Fibroblast of lung (primary cell): ENCODE measurements at regions not wholly inside any gene's neighbourhood (a gene's known extent, or its start where the extent isn't known, plus 50 kb on each side); places are given as distances from the start of the nearest gene placed in this dataset.

Experiments
- DNase-seq, 2 donors: peaks; one replicate each; pipeline versions ENCODE4 v3.0.0 to v3.0.0-alpha.2; 2010; ENCODE audit warnings: low read depth in 2 of 2
- H2AFZ ChIP-seq: 2 replicates; pipeline ENCODE4 v1.5.1; 2012; ENCODE audit warnings: low read length, control low read depth, inconsistent platforms
- H3K27ac ChIP-seq: 2 replicates; pipeline ENCODE4 v1.5.1; 2011; ENCODE audit warnings: low read length, control low read depth; ENCODE audit not compliant: insufficient read depth
- H3K27me3 ChIP-seq: 2 replicates; pipeline ENCODE4 v1.5.1; 2011; ENCODE audit warnings: mild to moderate bottlenecking, low read length; ENCODE audit not compliant: control insufficient read depth, insufficient read depth
- H3K36me3 ChIP-seq: 2 replicates; pipeline ENCODE4 v1.5.1; 2011; ENCODE audit warnings: low read length; ENCODE audit not compliant: control insufficient read depth, insufficient read depth
- H3K4me1 ChIP-seq: 2 replicates; pipeline ENCODE4 v1.5.1; 2011; ENCODE audit warnings: low read length; ENCODE audit not compliant: control insufficient read depth, insufficient read depth; ENCODE audit errors: extremely low read depth
- H3K4me2 ChIP-seq: 2 replicates; pipeline ENCODE4 v1.5.1; 2011; ENCODE audit warnings: low read length, control low read depth; ENCODE audit not compliant: insufficient read depth; ENCODE audit errors: extremely low read depth
- H3K4me3 ChIP-seq, 4 experiments: fragments of 200-600 bp in 1 of 4; sonication (generic) in 1 of 4; replicated peaks in 1 of 4; 2 replicates each; pipeline ENCODE4 v1.5.1; 2011 to 2016; ENCODE audit warnings: low read length in 4 of 4, low read depth in 3 of 4, mild to moderate bottlenecking in 3 of 4, control low read depth in 2 of 4, inconsistent platforms in 1 of 4, mixed read lengths in 1 of 4; ENCODE audit not compliant: insufficient read depth in 1 of 4; ENCODE audit errors: control extremely low read depth in 1 of 4
- H3K79me2 ChIP-seq: 2 replicates; pipeline ENCODE4 v1.5.1; 2012; ENCODE audit warnings: mild to moderate bottlenecking, low read length, inconsistent platforms; ENCODE audit not compliant: control insufficient read depth, insufficient read depth
- H3K9ac ChIP-seq: 2 replicates; pipeline ENCODE4 v1.5.1; 2011; ENCODE audit warnings: mild to moderate bottlenecking, low read length, control low read depth; ENCODE audit not compliant: insufficient read depth
- H3K9me3 ChIP-seq: 2 replicates; pipeline ENCODE4 v1.5.1; 2012; ENCODE audit warnings: low read depth, low read length; ENCODE audit not compliant: control insufficient read depth, insufficient read depth
- H4K20me1 ChIP-seq: 2 replicates; pipeline ENCODE4 v1.5.1; 2011; ENCODE audit warnings: low read length; ENCODE audit not compliant: control insufficient read depth, insufficient read depth; ENCODE audit errors: extremely low read depth
- CTCF ChIP-seq, 2 donors: IDR thresholded peaks in 1 of 2; conservative IDR thresholded peaks in 1 of 2; 1 replicate in 1 of 2; 2 replicates in 1 of 2; pipeline ENCODE4 v1.5.1; 2011 to 2012; ENCODE audit warnings: low read length in 2 of 2, control low read depth in 1 of 2, inconsistent platforms in 1 of 2, low read depth in 1 of 2, mild to moderate bottlenecking in 1 of 2
- EZH2 ChIP-seq: IDR thresholded peaks from 2 replicates; pipeline ENCODE4 v1.5.1; 2012; ENCODE audit warnings: low read length, control low read depth, mild to moderate bottlenecking; ENCODE audit errors: missing control alignments

GRCh38 chr2:100645695-100646429 is 83.1 kb downstream of the PDCL3 start:
- no peak overlapping the region for H3K4me2 ChIP-seq
- DNase-seq, result no peak
- no peaks in the 10 kb centered on the region for H3K36me3 ChIP-seq
- no peaks in the 10 kb centered on the region for H3K79me2 ChIP-seq
- H3K27me3 ChIP-seq, result no peaks in the 10 kb centered on the region
- no peak for TF ChIP-seq CTCF (conservative IDR thresholded peaks at IDR 0.05 in 1 of 2, IDR thresholded peaks at IDR 0.05 in 1 of 2; ENCODE audit: low read depth in 1 of 2, low read length in 2 of 2)
- no peak for TF ChIP-seq EZH2
- H3K27ac ChIP-seq, result no peak overlapping the region
- no peak overlapping the region for H3K4me3 ChIP-seq
- H2AFZ ChIP-seq, result no peak overlapping the region
- no peaks in the 10 kb centered on the region for H3K4me1 ChIP-seq
- H3K9ac ChIP-seq, result no peak overlapping the region
- no peaks in the 10 kb centered on the region for H4K20me1 ChIP-seq
- H3K9me3 ChIP-seq, result no peaks in the 10 kb centered on the region

- H3K4me2 ChIP-seq, result no peak overlapping the region
- no peak overlapping the region for H3K4me3 ChIP-seq
- no peaks in the 10 kb centered on the region for H3K36me3 ChIP-seq
- no peaks in the 10 kb centered on the region for H3K79me2 ChIP-seq
- H3K4me1 ChIP-seq, result no peaks in the 10 kb centered on the region
- H3K27me3 ChIP-seq, result no peaks in the 10 kb centered on the region
- H2AFZ ChIP-seq, result no peak overlapping the region
- no peak overlapping the region for H3K27ac ChIP-seq
- H3K9me3 ChIP-seq, result no peaks in the 10 kb centered on the region
- no peak overlapping the region for H3K9ac ChIP-seq
- DNase-seq, result no peak
- TF ChIP-seq CTCF (conservative IDR thresholded peaks at IDR 0.05 in 1 of 2, IDR thresholded peaks at IDR 0.05 in 1 of 2; ENCODE audit: low read depth in 1 of 2, low read length in 2 of 2) (no peak), EZH2 (no peak)
- no peaks in the 10 kb centered on the region for H4K20me1 ChIP-seq
Measured at GRCh38 chr2:100647709-100648108, 84.9 kb downstream of the PDCL3 start.

- no peak overlapping the region for H3K4me2 ChIP-seq
- H3K4me3 ChIP-seq, result no peak overlapping the region
- TF ChIP-seq EZH2, result no peak
- no peak for TF ChIP-seq CTCF (conservative IDR thresholded peaks at IDR 0.05 in 1 of 2, IDR thresholded peaks at IDR 0.05 in 1 of 2; ENCODE audit: low read depth in 1 of 2, low read length in 2 of 2)
- DNase-seq, result no peak
- no peak overlapping the region for H3K9ac ChIP-seq
- H3K27ac ChIP-seq, result no peak overlapping the region
- H2AFZ ChIP-seq, result no peak overlapping the region
- no peaks in the 10 kb centered on the region for H3K36me3 ChIP-seq
- H4K20me1 ChIP-seq, result no peaks in the 10 kb centered on the region
- no peaks in the 10 kb centered on the region for H3K4me1 ChIP-seq
- no peaks in the 10 kb centered on the region for H3K9me3 ChIP-seq
- no peaks in the 10 kb centered on the region for H3K79me2 ChIP-seq
- no peaks in the 10 kb centered on the region for H3K27me3 ChIP-seq
Measured at GRCh38 chr2:100650151-100650550, 87.4 kb downstream of the PDCL3 start.
